SJCRH30 (cell line): ENCODE measurements at regions not wholly inside any gene's neighbourhood (a gene's known extent, or its start where the extent isn't known, plus 50 kb on each side); places are given as distances from the start of the nearest gene placed in this dataset.
"Not testable (repeated sequence)": the region's sequence is repeated elsewhere in the genome, so short reads cannot be mapped to it uniquely, and the experiment has no call there.

Source experiments
- DNase-seq, 2 experiments: peaks; one replicate each; pipeline ENCODE4 v3.0.0-alpha.2; 2015 to 2020
- H3K27ac ChIP-seq: fragments of 250-450 bp; sonication (Bioruptor Pico); 2 replicates; pipeline ENCODE4 v1.5.1; 2020; ENCODE audit warnings: mild to moderate bottlenecking, moderate library complexity
- H3K27me3 ChIP-seq: fragments of 250-450 bp; sonication (Bioruptor Pico); 2 replicates; pipeline ENCODE4 v1.5.1; 2020; ENCODE audit warnings: mild to moderate bottlenecking, moderate library complexity
- H3K36me3 ChIP-seq: fragments of 250-450 bp; sonication (Bioruptor Pico); 2 replicates; pipeline ENCODE4 v1.5.1; 2020; ENCODE audit warnings: mild to moderate bottlenecking, moderate library complexity
- H3K4me1 ChIP-seq: fragments of 250-450 bp; sonication (Bioruptor Pico); 2 replicates; pipeline ENCODE4 v1.5.1; 2020; ENCODE audit warnings: mild to moderate bottlenecking, moderate library complexity
- H3K4me3 ChIP-seq: fragments of 250-450 bp; sonication (Bioruptor Pico); 2 replicates; pipeline ENCODE4 v1.5.1; 2020; ENCODE audit warnings: mild to moderate bottlenecking, moderate library complexity
- H3K9me3 ChIP-seq: fragments of 250-450 bp; sonication (Bioruptor Pico); replicated peaks from 2 replicates; pipeline ENCODE4 v1.5.1; 2020; ENCODE audit warnings: mild to moderate bottlenecking, moderate library complexity

DNA sequence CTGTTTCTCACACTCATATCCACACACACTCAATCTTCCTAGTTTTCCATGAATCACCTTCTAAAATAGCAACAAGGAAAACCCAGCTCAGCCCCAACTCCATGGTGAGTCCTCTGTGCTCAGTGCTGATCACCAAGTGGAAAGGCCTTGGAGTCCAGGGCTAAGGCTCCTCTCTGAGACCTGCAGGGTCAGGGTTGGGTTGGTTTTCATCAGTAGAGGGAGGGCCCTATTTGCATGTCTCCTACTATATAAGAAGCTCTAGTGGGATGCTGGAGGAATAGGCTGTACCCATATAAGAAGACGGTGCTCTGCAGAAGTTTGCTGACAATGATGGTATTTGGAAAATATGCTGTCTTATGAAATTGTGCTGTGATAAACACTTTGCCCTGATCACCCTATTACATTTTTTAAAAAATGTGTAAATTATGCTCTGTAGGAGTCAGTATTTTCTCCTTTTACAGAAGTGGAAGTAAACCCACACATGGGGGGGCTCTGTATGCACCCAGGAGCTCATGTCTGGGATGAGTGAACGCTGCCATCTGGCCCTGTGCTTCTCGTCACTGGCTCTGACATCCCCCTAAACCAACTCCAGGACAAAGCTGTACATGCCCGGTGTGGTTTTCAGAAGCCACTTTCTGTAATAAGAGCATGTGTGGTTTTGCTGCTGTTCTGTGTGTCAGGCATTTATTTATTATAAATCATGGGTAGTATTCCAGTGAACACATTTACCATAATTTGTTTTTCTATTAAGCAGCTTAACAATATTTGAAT, 536.3 kb downstream of the TMEM121 start:
- Histone ChIP-seq H3K27ac (no peak overlapping the region), H3K4me3 (no peak overlapping the region), H3K4me1 (no peaks in the 10 kb centered on the region), H3K36me3 (no peaks in the 10 kb centered on the region), H3K9me3 (no peaks in the 10 kb centered on the region), H3K27me3 (peaks cover 8% of the 10 kb centered on the region; the same call in 1 of the 2 replicates)
- DNase-seq = no peak

DNA sequence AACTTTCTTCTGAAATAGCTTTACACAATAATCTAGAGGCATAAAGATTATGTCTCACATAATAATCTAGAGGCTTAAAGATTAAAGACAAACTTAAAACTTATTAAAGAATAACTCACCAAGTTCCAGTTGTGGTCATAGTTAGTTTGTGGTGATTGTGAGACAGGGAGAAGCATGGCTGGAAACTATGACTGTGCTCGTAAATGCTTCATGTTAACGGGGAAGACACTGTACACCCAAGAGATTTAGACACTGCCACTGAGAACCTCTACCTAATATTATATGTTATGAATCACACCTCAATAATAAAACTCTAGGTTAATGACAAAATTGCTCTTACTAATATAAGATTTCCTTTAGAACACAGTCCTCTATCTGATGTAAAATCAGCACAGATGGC, 541.6 kb downstream of the TMEM121 start:
- H3K4me1 ChIP-seq = no peaks in the 10 kb centered on the region
- no peaks in the 10 kb centered on the region for H3K36me3 ChIP-seq
- peaks cover 4% of the 10 kb centered on the region for H3K27me3 ChIP-seq
- no peak overlapping the region for H3K27ac ChIP-seq
- no peak for DNase-seq
- H3K4me3 ChIP-seq = no peak overlapping the region
- H3K9me3 ChIP-seq = no peaks in the 10 kb centered on the region

DNA sequence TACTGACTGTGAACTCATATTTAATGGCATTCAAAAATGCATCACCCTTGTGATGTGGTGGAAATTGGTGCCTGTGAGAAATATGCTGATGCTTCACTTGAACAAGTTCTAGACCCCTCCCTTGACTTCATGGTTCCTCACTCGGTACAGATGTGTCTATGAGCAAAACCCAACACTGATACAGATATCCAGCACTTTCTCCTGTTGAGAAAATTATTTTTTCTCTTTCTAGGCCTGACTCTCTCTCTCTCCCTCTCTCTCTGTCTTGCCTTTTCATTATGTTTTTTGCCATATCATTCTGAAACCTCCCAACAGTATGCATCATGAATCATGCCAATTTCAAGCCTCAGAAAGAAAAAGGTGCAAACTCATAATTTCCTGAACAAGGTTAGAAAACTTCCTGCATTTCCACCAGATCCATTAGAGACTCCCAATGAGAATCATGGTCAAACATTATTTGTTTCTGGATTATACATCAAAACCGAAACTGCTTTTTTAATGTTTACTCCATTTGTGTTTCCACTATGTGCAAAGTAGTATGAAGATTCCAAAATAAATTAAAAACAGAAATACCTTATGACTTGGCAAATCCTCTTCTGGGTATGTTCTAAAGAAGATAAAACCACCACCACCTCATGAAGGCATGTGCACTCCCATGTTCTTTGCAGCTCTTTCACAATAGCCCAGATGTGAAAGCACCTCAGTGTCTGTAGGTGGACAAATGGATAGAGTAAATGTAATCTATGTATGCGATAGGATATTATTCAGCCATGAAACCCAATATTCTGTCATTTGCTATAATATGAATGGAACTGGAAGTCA, 543.6 kb downstream of the TMEM121 start:
- DNase-seq = no peak
- no peak overlapping the region for H3K4me3 ChIP-seq
- no peaks in the 10 kb centered on the region for H3K4me1 ChIP-seq
- no peaks in the 10 kb centered on the region for H3K9me3 ChIP-seq
- H3K27ac ChIP-seq = no peak overlapping the region
- H3K36me3 ChIP-seq = no peaks in the 10 kb centered on the region
- no peaks in the 10 kb centered on the region; the same call in none of the 2 replicates for H3K27me3 ChIP-seq

DNA sequence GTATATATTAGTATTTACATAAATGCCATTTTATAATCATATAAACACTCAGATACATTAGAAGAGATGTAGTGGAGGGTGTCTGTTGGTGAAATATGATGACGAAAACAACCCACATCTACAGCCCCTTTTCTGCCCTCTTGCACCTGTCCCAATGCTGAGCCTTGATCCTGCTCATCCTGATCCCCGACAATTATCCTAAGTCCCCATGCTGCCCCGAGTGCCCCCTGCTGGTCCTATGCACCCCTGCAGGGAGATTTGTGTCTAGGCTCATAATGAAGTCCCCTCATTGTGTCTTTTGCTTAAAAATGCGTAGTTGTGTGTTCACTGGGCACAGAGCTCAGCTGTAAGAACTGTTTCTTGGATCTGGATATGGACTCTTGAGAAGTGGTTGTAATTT, 554.5 kb downstream of the TMEM121 start:
- H3K36me3 ChIP-seq = no peaks in the 10 kb centered on the region
- H3K27me3 ChIP-seq = no peaks in the 10 kb centered on the region
- no peak overlapping the region for H3K27ac ChIP-seq
- H3K4me3 ChIP-seq = no peak overlapping the region
- DNase-seq = no peak
- H3K9me3 ChIP-seq = no peaks in the 10 kb centered on the region
- H3K4me1 ChIP-seq = no peaks in the 10 kb centered on the region

DNA sequence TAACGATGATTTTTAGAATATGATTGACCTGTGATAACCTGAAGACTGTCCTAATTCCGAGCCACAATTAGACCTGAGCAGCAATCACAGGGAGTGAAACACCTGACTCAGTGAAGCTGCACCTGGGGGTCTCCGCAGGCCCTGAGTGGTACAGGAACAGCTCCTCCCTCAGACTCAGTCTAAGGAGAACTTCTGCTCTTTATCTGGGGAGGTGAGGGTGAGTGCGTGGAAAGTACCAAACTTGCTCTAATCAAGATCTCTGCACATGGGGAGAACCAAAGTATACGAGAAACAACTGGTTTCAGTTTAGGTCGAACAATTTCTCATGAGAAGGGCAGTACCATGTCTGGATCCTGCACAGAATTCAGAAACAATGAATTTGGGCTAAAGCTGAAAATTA, 555.3 kb downstream of the TMEM121 start:
- not testable (repeated sequence) for H3K4me1 ChIP-seq, H3K9me3 ChIP-seq, H3K27me3 ChIP-seq, H3K36me3 ChIP-seq, DNase-seq, H3K27ac ChIP-seq, H3K4me3 ChIP-seq

DNA sequence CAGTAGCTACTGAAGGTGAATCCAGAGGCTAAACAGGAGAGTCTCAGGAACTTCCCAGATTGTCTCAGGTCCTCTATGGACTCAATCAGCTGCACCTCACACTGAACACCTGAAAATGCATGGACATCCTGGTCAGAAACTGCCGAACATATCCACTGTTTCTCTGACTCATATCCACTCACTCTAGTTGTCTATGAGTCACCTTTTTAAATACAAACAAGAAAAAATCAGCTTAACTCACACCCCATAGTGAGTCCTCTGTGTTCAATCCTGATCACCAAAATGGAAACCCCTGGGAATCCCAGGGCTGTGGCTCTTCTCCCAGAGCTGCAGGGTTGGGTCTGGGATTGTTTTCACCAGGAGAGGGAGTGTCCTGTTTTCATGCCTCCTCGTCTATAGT, 556.7 kb downstream of the TMEM121 start:
- H3K27ac ChIP-seq = no peak overlapping the region
- H3K4me1 ChIP-seq = no peaks in the 10 kb centered on the region
- H3K9me3 ChIP-seq = no peaks in the 10 kb centered on the region

DNA sequence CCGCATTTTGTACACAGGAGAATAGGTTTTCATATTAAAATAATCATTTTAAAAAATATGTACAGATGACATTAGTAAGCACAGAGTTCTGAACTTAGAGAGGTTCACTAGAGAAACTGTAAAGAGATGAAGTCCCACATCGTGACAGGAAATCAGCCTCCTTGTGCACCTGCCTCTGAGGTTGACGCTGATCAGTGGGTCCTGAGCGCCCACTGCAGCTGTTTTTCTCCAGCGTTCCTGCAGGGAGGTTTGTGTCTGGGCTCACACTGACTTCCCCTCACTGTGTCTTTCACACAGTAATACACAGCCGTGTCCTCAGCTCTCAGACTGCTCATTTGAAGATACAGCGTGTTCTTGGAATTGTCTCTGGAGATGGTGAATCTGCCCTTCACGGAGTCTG, 561.5 kb downstream of the TMEM121 start:
- Histone ChIP-seq H3K27me3 (no peaks in the 10 kb centered on the region), H3K27ac (no peak overlapping the region), H3K36me3 (no peaks in the 10 kb centered on the region), H3K9me3 (no peaks in the 10 kb centered on the region), H3K4me1 (no peaks in the 10 kb centered on the region), H3K4me3 (no peak overlapping the region)
- DNase-seq = no peak

More for the DNA sequence above, 556.7 kb downstream of the TMEM121 start:
- Histone ChIP-seq H3K27me3 (no peaks in the 10 kb centered on the region), H3K36me3 (no peaks in the 10 kb centered on the region), H3K4me3 (no peak overlapping the region)
- no peak for DNase-seq

DNA sequence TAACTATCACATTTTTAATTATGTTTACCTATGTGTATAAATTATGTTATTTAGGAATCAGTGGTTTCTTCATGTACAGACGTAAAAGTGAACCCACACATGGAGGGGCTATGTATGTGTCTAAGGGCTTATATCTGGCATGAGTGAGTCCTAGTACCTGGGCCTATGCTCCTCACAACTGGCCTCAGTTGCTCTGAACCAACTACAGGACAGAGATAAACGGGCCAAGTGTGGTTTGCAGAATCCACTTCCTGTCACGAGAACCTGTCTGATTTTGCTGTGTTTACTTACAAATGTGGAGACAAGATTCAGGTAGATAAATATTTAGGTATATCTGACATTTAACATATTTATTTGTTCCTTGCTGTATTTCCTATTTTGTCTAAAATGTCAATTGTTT, 562.5 kb downstream of the TMEM121 start:
- not testable (repeated sequence) for H3K27me3 ChIP-seq, H3K36me3 ChIP-seq, H3K9me3 ChIP-seq, DNase-seq, H3K4me1 ChIP-seq, H3K27ac ChIP-seq, H3K4me3 ChIP-seq

DNA sequence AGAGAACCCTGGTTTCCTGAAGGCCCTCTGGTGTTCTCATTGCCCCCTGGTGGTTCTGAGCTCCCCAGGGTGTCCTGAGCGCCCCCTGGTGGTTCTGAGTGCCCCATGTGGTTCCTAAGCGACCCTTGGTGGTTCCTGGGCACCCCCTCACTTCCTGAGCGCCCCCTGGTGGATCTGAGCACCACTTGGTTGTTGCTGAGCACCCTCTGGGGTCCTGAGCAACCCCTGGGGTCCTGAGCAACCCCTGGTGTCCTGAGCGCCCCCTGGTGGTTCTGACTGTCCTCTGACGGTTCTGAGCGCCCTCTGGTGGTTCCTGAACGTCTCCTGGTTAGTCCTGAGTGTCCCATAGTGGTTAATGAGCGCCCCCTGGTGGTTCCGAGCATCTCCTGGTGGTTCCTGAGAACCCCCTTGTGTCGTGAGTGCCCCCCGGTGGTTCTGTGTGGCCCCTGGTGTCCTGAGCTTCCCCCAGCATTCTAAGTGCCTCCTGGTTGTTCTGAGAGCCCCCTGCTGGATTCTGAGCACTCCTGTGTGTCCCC, 568.3 kb downstream of the TMEM121 start:
- Histone ChIP-seq H3K27me3 (no peaks in the 10 kb centered on the region), H3K36me3 (no peaks in the 10 kb centered on the region), H3K27ac (no peak overlapping the region), H3K4me3 (no peak overlapping the region), H3K4me1 (no peaks in the 10 kb centered on the region), H3K9me3 (no peaks in the 10 kb centered on the region)
- DNase-seq = peak; percentile 43 to 50

DNA sequence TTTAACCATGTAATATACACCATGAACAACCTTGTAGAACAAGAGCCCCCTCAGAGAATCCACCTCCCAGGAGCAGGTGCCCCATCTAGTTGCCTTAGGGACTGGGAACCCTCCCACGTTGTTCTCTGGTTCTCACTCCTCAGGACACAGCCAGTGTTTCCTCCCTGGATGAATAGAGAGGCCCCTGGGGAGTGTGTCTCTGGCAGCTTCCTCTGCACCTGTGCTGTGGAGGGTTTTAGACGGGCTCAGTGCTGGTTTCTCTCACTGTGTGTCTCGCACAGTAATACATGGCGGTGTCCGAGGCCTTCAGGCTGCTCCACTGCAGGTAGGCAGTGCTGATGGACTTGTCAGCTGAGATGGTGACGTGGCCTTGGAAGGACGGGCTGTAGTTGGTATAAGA, 581.3 kb downstream of the TMEM121 start:
- H3K27ac ChIP-seq = no peak overlapping the region
- H3K4me1 ChIP-seq = no peaks in the 10 kb centered on the region
- H3K4me3 ChIP-seq = no peak overlapping the region
- no peaks in the 10 kb centered on the region for H3K9me3 ChIP-seq
- H3K27me3 ChIP-seq = no peaks in the 10 kb centered on the region
- H3K36me3 ChIP-seq = no peaks in the 10 kb centered on the region
- DNase-seq = peak in 1 of 2 experiments; percentile 4

DNA sequence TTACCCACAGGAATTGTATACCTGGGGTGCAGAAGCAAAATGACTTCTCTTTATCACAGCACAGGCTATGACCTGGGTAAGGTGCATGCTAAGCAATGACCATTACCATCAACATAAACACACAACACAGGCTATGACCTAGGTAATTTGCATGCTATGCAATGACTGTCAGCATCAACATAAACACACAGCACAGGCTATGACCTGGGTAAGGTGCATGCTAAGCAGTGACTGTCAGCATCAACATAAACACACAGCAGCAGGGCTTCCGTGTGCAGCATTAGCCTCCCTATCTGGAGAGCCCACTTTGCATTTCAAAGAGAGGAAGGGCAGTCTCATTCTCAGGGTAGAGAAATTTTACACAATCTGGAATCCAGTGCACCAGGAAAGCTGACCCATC, 583.0 kb downstream of the TMEM121 start:
- no peak overlapping the region for H3K27ac ChIP-seq
- no peaks in the 10 kb centered on the region for H3K36me3 ChIP-seq
- H3K4me1 ChIP-seq = no peaks in the 10 kb centered on the region
- no peak overlapping the region for H3K4me3 ChIP-seq
- H3K9me3 ChIP-seq = no peaks in the 10 kb centered on the region
- no peaks in the 10 kb centered on the region for H3K27me3 ChIP-seq
- no peak for DNase-seq

DNA sequence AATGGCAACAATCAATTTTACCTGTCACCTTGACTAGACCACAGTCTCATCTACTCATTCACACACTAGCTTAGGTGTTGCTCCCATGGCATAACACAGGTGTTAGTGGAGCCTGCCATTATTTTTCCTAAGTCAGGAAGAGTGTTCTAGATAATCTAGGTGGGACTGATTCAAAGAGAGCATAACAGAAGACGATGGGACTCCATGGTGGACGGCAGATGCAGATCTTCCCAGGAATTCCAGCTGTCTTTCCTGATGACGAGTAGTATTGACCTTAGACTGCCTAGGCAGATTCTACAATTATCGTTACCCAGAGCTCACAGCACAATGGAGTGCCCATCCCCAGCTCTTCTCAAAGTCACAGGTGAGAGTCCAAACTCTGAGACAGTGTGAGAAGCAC, 589.0 kb downstream of the TMEM121 start:
- Histone ChIP-seq H3K4me3 (no peak overlapping the region), H3K27ac (no peak overlapping the region), H3K36me3 (no peaks in the 10 kb centered on the region), H3K4me1 (no peaks in the 10 kb centered on the region), H3K9me3 (no peaks in the 10 kb centered on the region), H3K27me3 (no peaks in the 10 kb centered on the region)
- no peak for DNase-seq

DNA sequence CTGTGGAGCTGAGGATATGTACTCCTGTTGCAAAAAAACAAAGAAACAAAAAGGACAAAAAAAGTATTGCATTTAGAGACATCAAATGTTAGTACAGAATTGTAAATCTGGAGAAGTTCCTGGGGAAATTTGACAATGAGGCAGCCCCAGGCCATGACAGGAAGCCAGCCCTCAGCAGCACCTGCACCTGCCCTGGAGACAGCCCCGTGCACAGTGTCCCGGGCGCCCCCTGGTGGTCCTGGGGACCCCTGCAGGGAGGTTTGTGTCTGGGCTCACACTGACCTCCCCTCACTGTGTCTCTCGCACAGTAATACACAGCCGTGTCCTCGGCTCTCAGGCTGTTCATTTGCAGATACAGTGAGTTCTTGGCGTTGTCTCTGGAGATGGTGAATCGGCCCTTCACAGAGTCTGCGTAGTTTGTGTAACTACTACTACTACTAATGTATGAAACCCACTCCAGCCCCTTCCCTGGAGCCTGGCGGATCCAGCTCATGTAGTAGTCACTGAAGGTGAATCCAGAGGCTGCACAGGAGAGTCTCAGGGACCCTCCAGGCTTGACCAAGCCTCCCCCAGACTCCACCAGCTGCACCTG, 590.1 kb downstream of the TMEM121 start:
- H3K27ac ChIP-seq, DNase-seq, H3K9me3 ChIP-seq, H3K27me3 ChIP-seq, H3K4me3 ChIP-seq, H3K36me3 ChIP-seq, H3K4me1 ChIP-seq: not testable (repeated sequence)

DNA sequence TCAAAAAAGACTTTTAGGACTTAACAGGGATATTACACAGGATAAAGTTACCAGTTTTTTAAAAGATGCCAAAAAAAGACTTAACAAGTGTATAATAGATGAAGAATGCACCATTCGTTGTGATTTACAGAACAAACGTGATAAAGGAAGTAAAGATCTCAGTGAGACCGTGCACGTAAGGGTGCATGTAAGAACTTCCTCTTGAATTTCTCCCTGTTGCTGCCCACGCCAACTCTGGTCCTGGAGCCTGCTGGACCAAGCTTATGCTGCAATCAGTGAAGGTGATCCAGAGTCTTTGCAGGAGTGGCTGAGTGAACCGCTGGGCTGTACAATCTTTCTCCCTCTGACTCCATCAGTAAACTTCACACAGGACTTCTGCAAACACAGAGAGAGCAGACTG, 593.7 kb downstream of the TMEM121 start:
- no peak for DNase-seq
- Histone ChIP-seq H3K4me3 (no peak overlapping the region), H3K9me3 (no peaks in the 10 kb centered on the region), H3K36me3 (no peaks in the 10 kb centered on the region), H3K4me1 (no peaks in the 10 kb centered on the region), H3K27me3 (no peaks in the 10 kb centered on the region), H3K27ac (no peak overlapping the region)

DNA sequence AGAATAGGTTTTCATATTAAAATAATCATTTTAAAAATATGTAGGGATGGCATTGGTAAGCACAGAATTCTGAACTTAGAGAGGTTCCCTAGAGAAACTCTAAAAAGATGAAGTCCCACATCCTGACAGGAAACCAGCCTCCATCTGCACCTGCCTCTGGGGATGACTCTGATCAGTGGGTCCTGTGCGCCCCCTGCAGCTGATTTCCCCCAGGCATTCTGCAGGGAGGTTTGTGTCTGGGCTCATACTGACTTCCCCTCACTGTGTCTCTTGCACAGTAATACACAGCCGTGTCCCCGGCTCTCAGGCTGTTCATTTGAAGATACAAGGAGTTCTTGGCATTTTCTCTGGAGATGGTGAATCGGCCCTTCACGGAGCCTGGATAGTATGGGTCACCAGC, 602.9 kb downstream of the TMEM121 start:
- H3K36me3 ChIP-seq = no peaks in the 10 kb centered on the region
- DNase-seq = no peak
- H3K27me3 ChIP-seq = no peaks in the 10 kb centered on the region
- no peaks in the 10 kb centered on the region for H3K4me1 ChIP-seq
- no peak overlapping the region for H3K4me3 ChIP-seq
- H3K27ac ChIP-seq = no peak overlapping the region
- no peaks in the 10 kb centered on the region for H3K9me3 ChIP-seq
